Endothelial cell of umbilical vein (primary cell): ENCODE measurements at regions not wholly inside any gene's neighbourhood (a gene's known extent, or its start where the extent isn't known, plus 50 kb on each side); places are given as distances from the start of the nearest gene placed in this dataset.
A peak's percentile ranks its signal among the peaks of the same experiment; 100 is the strongest.

Source experiments
- BruUV-seq: library from RNA; stranded (reverse); fragments of 400-500 nt; replicated peaks from 2 replicates; lab custom pipeline; 2021; lab: Mats Ljungman, UMichigan
- CTCF ChIA-PET: fragments of 300-600, 350-600 bp; sonication (Branson Sonifier 250); formaldehyde crosslinking; loops from one replicate; lab custom pipeline; 2021; ENCODE audit warnings: antibody characterized with exemption, inconsistent platforms; lab: Charles Lee
- POLR2A ChIA-PET: fragments of 300-600, 350-600 bp; sonication (Branson Sonifier 250); formaldehyde crosslinking; loops from one replicate; lab custom pipeline; 2021; ENCODE audit warnings: antibody characterized with exemption, inconsistent platforms; lab: Charles Lee
- DNase-seq: peaks from one replicate; pipeline ENCODE4 v3.0.0-alpha.2; 2011; ENCODE audit warnings: low read depth, low spot score
- FAIRE-seq: peaks from 2 replicates; lab custom pipeline; 2011; peaks lifted over from hg19 to GRCh38; lab: Jason Lieb, UNC
- H2AFZ ChIP-seq: 2 replicates; pipeline ENCODE4 v1.6.0; 2012; ENCODE audit warnings: low read depth, low read length, control low read depth, inconsistent platforms
- H3K27ac ChIP-seq: 2 replicates; pipeline ENCODE4 v1.5.1; 2011; ENCODE audit warnings: low read depth, mild to moderate bottlenecking, control low read depth, low read length, moderate library complexity; ENCODE audit not compliant: insufficient read depth
- H3K27me3 ChIP-seq, 2 experiments: 2 replicates each; pipeline versions ENCODE4 v1.6.0 to v1.6.1; 2011; ENCODE audit warnings: low read length in 2 of 2, mixed read lengths in 1 of 2; ENCODE audit not compliant: control insufficient read depth in 2 of 2, insufficient read depth in 2 of 2
- H3K36me3 ChIP-seq, 2 experiments: 2 replicates in 1 of 2; 3 replicates in 1 of 2; pipeline ENCODE4 v1.5.1; 2011; ENCODE audit warnings: low read length in 2 of 2, mild to moderate bottlenecking in 1 of 2, moderate library complexity in 1 of 2; ENCODE audit not compliant: control insufficient read depth in 2 of 2, insufficient read depth in 2 of 2; ENCODE audit errors: extremely low read depth in 1 of 2
- H3K4me1 ChIP-seq: 3 replicates; pipeline ENCODE4 v1.5.1; 2011; ENCODE audit warnings: mild to moderate bottlenecking, low read length; ENCODE audit not compliant: control insufficient read depth, insufficient read depth; ENCODE audit errors: extremely low read depth
- H3K4me2 ChIP-seq: 2 replicates; pipeline ENCODE4 v1.6.1; 2011; ENCODE audit warnings: low read length, control low read depth, mixed read lengths; ENCODE audit not compliant: insufficient read depth
- H3K4me3 ChIP-seq, 3 experiments: fragments of 200-600 bp in 1 of 3; sonication (generic), shearing (Covaris generic) in 1 of 3; replicated peaks in 1 of 3; 2 replicates each; pipeline ENCODE4 v1.5.1; 2011 to 2016; ENCODE audit warnings: control low read depth in 3 of 3, low read length in 3 of 3, mild to moderate bottlenecking in 2 of 3, inconsistent platforms in 1 of 3, low read depth in 1 of 3, moderate library complexity in 1 of 3; ENCODE audit not compliant: insufficient read depth in 1 of 3
- H3K79me2 ChIP-seq: 2 replicates; pipeline ENCODE4 v1.6.0; 2012; ENCODE audit warnings: low read length, inconsistent platforms; ENCODE audit not compliant: control insufficient read depth, insufficient read depth
- H3K9ac ChIP-seq: replicated peaks from 2 replicates; pipeline ENCODE3; 2011; ENCODE audit warnings: low read length, control low read depth; ENCODE audit not compliant: insufficient read depth; ENCODE audit errors: extremely low read depth
- H3K9me1 ChIP-seq: replicated peaks from 3 replicates; pipeline ENCODE4 v1.6.0; 2011; ENCODE audit warnings: mild to moderate bottlenecking, low read length; ENCODE audit not compliant: control insufficient read depth, insufficient read depth; ENCODE audit errors: extremely low read depth
- H3K9me3 ChIP-seq: replicated peaks from 2 replicates; pipeline ENCODE4 v1.5.1; 2012; ENCODE audit warnings: low read length, inconsistent platforms; ENCODE audit not compliant: control insufficient read depth, insufficient read depth
- H4K20me1 ChIP-seq: replicated peaks from 2 replicates; pipeline ENCODE3; 2011; ENCODE audit warnings: mild to moderate bottlenecking, low read length; ENCODE audit not compliant: control insufficient read depth, insufficient read depth; ENCODE audit errors: extremely low read depth
- EZH2 ChIP-seq: IDR thresholded peaks from 2 replicates; pipeline ENCODE4 v1.6.1; 2012; ENCODE audit warnings: borderline replicate concordance, low read depth, mild to moderate bottlenecking, moderate library complexity, low read length, inconsistent platforms; ENCODE audit not compliant: severe bottlenecking
- FOS ChIP-seq: IDR thresholded peaks from 2 replicates; pipeline ENCODE4 v1.6.1; 2011; ENCODE audit warnings: mild to moderate bottlenecking, low read length, moderate library complexity, borderline replicate concordance; ENCODE audit not compliant: insufficient read depth
- GATA2 ChIP-seq: IDR thresholded peaks from 2 replicates; pipeline ENCODE4 v1.7.0; 2011; ENCODE audit warnings: low read depth, mild to moderate bottlenecking, moderate library complexity, mixed read lengths, low read length; ENCODE audit not compliant: insufficient read length, insufficient read depth
- JUN ChIP-seq: IDR thresholded peaks from 2 replicates; pipeline ENCODE4 v1.6.1; 2011; ENCODE audit warnings: borderline replicate concordance, low read depth; ENCODE audit not compliant: insufficient read length, insufficient read depth
- MYC ChIP-seq: IDR thresholded peaks from one replicate; pipeline ENCODE4 v1.6.1; 2011; ENCODE audit warnings: mild to moderate bottlenecking, low read depth, low read length
- POLR2A ChIP-seq: IDR thresholded peaks from 2 replicates; pipeline ENCODE4 v1.6.1; 2012; ENCODE audit warnings: low read depth, mild to moderate bottlenecking, control low read depth, low read length
- POLR2AphosphoS5 ChIP-seq: IDR thresholded peaks from 2 replicates; pipeline ENCODE4 v1.6.1; 2012; ENCODE audit warnings: low read depth, mild to moderate bottlenecking, control low read depth, low read length, moderate library complexity; ENCODE audit not compliant: insufficient read depth
- dilution Hi-C: fragments of 300-500 bp; cut with MboI; formaldehyde crosslinking; loops from one replicate; pipeline ENCODE4 v1.15.0; 2019; ENCODE audit warnings: low sequenced_read_pairs; ENCODE audit not compliant: extremely low pct_ligation_motif_present
- intact Hi-C: fragments of 100-400 bp; cut with micrococcal nuclease; formaldehyde crosslinking; loops from one replicate; pipeline ENCODE4 v1.10.0; 2022
- TF ChIP-seq, protein P1 (sequence below): IDR thresholded peaks from 2 replicates; pipeline ENCODE4 v1.6.1; 2011; ENCODE audit not compliant: insufficient read depth, insufficient read length
- TF ChIP-seq, protein P2 (sequence below), 2 donors: IDR thresholded peaks; 1 replicate in 1 of 2; 2 replicates in 1 of 2; pipeline ENCODE4 v1.5.1; 2011; ENCODE audit warnings: low read length in 2 of 2, mild to moderate bottlenecking in 2 of 2, moderate library complexity in 2 of 2, control low read depth in 1 of 2, inconsistent platforms in 1 of 2, low read depth in 1 of 2; ENCODE audit not compliant: insufficient read depth in 1 of 2; ENCODE audit errors: extremely low read depth in 1 of 2

DNA sequence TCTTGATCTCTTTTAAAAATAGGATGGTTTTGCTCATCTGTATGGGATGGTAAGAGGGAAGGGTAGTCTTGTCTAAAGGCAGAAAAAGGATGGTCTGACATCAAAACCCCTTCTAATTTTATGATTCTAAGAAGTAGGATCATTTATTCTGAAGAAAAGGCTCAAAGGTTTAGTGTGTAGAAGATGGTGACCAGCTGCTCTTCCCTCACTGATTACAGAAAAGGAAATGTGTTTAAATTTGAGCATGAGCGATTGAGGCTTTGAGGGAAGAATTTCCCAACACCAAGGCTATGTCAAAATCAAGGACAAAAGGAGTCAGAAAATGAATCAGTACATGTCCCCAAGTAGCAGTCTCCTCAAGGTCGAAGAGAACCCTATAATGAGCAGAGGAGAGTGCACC lies 909.8 kb downstream of the EFNB2 start:
- ChIA-PET CTCF (no interaction called here), POLR2A (no interaction called here)
- H3K4me3 ChIP-seq = no peak overlapping the region
- DNase-seq (no peak), FAIRE-seq (no peak)
- H3K9me1 ChIP-seq = no peaks in the 10 kb centered on the region
- TF ChIP-seq FOS (no peak), GATA2 (no peak)
- H3K27me3 ChIP-seq = no peaks in the 10 kb centered on the region
- no peaks in the 10 kb centered on the region for H4K20me1 ChIP-seq
- no peak overlapping the region for H3K27ac ChIP-seq
- no peak overlapping the region for H3K9ac ChIP-seq
- no TSS peak for BruUV-seq
- H2AFZ ChIP-seq = no peak overlapping the region
- dilution Hi-C loops (no loop called here), intact Hi-C loops (no loop called here)
- no peak overlapping the region for H3K4me2 ChIP-seq
- H3K4me1 ChIP-seq = no peaks in the 10 kb centered on the region
- no peaks in the 10 kb centered on the region for H3K79me2 ChIP-seq
- no peaks in the 10 kb centered on the region for H3K9me3 ChIP-seq
- no peaks in the 10 kb centered on the region for H3K36me3 ChIP-seq

DNA sequence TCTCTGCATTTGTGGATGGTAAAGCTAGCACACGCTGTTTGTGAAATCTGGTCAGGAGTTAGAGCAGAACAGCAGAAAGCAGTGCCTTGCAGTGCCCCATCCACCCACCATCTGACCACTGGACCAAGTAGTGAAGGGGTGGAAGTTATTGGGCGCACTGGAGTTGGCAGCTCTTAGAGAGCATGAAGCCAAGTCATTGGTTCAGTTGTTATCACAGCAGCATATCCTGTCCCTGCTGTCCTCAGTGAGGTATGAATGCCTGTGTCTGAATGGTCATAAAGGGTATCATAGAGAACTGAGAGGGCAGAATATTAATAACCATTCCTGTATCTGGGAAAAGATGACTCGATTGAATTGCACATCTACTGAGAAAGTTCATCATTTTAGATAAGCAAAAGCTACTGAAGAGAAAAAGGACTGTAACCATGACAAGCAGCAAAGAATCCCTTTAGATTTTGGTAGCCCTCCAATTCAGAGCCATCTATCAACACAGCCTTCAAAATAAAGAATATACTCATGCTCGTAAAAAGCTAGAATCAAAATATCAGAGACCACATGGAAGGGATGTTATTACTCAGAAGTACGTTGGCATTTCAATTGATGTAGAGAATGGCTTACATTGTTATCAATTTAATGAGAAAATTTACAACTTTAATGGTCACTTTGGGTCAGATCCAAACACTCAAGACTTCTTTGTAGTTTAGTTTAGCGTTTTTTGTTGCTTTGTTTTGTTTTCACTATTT lies 919.0 kb downstream of the EFNB2 start:
- POLR2A ChIA-PET = no interaction called here
- no peaks in the 10 kb centered on the region for H3K4me1 ChIP-seq

More for the DNA sequence above, 919.0 kb downstream of the EFNB2 start:
- dilution Hi-C loops = no loop called here
- Histone ChIP-seq H3K27me3 (no peaks in the 10 kb centered on the region), H3K27ac (no peak overlapping the region), H2AFZ (no peak overlapping the region), H3K9ac (no peak overlapping the region), H3K9me1 (no peaks in the 10 kb centered on the region), H3K9me3 (no peaks in the 10 kb centered on the region), H4K20me1 (no peaks in the 10 kb centered on the region), H3K36me3 (no peaks in the 10 kb centered on the region), H3K4me3 (no peak overlapping the region), H3K79me2 (no peaks in the 10 kb centered on the region), H3K4me2 (no peak overlapping the region)
- TF ChIP-seq POLR2AphosphoS5 = no peak
- no peak for TF ChIP-seq POLR2A
- no peak for TF ChIP-seq FOS
- TF ChIP-seq JUN = no peak
- TF ChIP-seq, protein P1, sequence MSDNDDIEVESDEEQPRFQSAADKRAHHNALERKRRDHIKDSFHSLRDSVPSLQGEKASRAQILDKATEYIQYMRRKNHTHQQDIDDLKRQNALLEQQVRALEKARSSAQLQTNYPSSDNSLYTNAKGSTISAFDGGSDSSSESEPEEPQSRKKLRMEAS = no peak
- no peak for TF ChIP-seq EZH2
- TF ChIP-seq, protein P2, sequence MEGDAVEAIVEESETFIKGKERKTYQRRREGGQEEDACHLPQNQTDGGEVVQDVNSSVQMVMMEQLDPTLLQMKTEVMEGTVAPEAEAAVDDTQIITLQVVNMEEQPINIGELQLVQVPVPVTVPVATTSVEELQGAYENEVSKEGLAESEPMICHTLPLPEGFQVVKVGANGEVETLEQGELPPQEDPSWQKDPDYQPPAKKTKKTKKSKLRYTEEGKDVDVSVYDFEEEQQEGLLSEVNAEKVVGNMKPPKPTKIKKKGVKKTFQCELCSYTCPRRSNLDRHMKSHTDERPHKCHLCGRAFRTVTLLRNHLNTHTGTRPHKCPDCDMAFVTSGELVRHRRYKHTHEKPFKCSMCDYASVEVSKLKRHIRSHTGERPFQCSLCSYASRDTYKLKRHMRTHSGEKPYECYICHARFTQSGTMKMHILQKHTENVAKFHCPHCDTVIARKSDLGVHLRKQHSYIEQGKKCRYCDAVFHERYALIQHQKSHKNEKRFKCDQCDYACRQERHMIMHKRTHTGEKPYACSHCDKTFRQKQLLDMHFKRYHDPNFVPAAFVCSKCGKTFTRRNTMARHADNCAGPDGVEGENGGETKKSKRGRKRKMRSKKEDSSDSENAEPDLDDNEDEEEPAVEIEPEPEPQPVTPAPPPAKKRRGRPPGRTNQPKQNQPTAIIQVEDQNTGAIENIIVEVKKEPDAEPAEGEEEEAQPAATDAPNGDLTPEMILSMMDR (IDR thresholded peaks at IDR 0.05; ENCODE audit: extremely low read depth in 1 of 2, insufficient read depth in 1 of 2, low read depth in 1 of 2, low read length in 2 of 2) = no peak
- TF ChIP-seq MYC = no peak
- TF ChIP-seq GATA2 = no peak
- BruUV-seq = no TSS peak
- peak; percentile 6 for DNase-seq
- no peak for FAIRE-seq
- CTCF ChIA-PET = interaction anchor here (1.2 kb wide), 1 partner anchor 27 kb away, joined by 3 read pairs; no protein-coding TSS in a partner anchor
- intact Hi-C loops = loop anchor here (10.0 kb wide), 1 partner anchor 918 kb away; the partner anchor contains the start of gene EFNB2
